Coronary artery (tissue), 2 donors: ENCODE measurements at regions not wholly inside any gene's neighbourhood (a gene's known extent, or its start where the extent isn't known, plus 50 kb on each side); places are given as distances from the start of the nearest gene placed in this dataset.
"Not testable (repeated sequence)": the region's sequence is repeated elsewhere in the genome, so short reads cannot be mapped to it uniquely, and the experiment has no call there.

Experiments
- DNase-seq: peaks from one replicate; pipeline ENCODE4 v3.0.0-alpha.2; 2017; ENCODE audit warnings: low spot score
- H3K27ac ChIP-seq, 2 donors: fragments of 200-600 bp; sonication (generic); one replicate each; pipeline ENCODE4 v1.5.1; 2016 to 2019
- H3K4me3 ChIP-seq: fragments of 200-600 bp; sonication (generic); 2 replicates; pipeline ENCODE4 v1.5.1; 2016; ENCODE audit warnings: mild to moderate bottlenecking, moderate library complexity
- CTCF ChIP-seq: fragments of 200-600 bp; sonication (generic); IDR thresholded peaks from one replicate; pipeline ENCODE4 v1.5.1; 2019; ENCODE audit warnings: antibody characterized with exemption

- DNase-seq = no peak
- Histone ChIP-seq H3K4me3 (no peak overlapping the region), H3K27ac (no peak overlapping the region)
- TF ChIP-seq CTCF = no peak
Measured at GRCh38 chr5:145437627-145438026, 397.5 kb downstream of the PRELID2 start.

GRCh38 chr5:145433077-145433476, 402.1 kb downstream of the PRELID2 start:
- no peak overlapping the region for H3K27ac ChIP-seq
- DNase-seq = no peak
- H3K4me3 ChIP-seq = no peak overlapping the region
- TF ChIP-seq CTCF = no peak

GRCh38 chr5:145429170-145429569, 406.0 kb downstream of the PRELID2 start:
- DNase-seq = no peak
- Histone ChIP-seq H3K4me3 (no peak overlapping the region), H3K27ac (no peak overlapping the region)
- TF ChIP-seq CTCF = no peak

GRCh38 chr5:145408048-145408341, 427.1 kb downstream of the PRELID2 start:
- no peak for DNase-seq
- no peak overlapping the region for H3K27ac ChIP-seq
- no peak for TF ChIP-seq CTCF
- H3K4me3 ChIP-seq = no peak overlapping the region

- no peak for TF ChIP-seq CTCF
- Histone ChIP-seq H3K27ac (no peak overlapping the region), H3K4me3 (no peak overlapping the region)
- DNase-seq = no peak
Measured at GRCh38 chr5:145407300-145408047, 427.7 kb downstream of the PRELID2 start.

- Histone ChIP-seq H3K27ac (no peak overlapping the region), H3K4me3 (no peak overlapping the region)
- no peak for DNase-seq
- no peak for TF ChIP-seq CTCF
Measured at GRCh38 chr5:145403992-145404391, 431.1 kb downstream of the PRELID2 start.

- TF ChIP-seq CTCF = no peak
- no peak overlapping the region for H3K27ac ChIP-seq
- H3K4me3 ChIP-seq = no peak overlapping the region
- DNase-seq = no peak
Measured at GRCh38 chr5:145396888-145397287, 438.3 kb downstream of the PRELID2 start.

- DNase-seq, H3K4me3 ChIP-seq: not testable (repeated sequence)
Measured at GRCh38 chr5:145395151-145395550, 440.0 kb downstream of the PRELID2 start.

More at GRCh38 chr5:145395151-145395550, 440.0 kb downstream of the PRELID2 start:
- not testable (repeated sequence) for H3K27ac ChIP-seq
